Fibroblast of lung (primary cell): ENCODE measurements at regions not wholly inside any gene's neighbourhood (a gene's known extent, or its start where the extent isn't known, plus 50 kb on each side); places are given as distances from the start of the nearest gene placed in this dataset.

ENCODE experiments used
- DNase-seq, 2 donors: peaks; one replicate each; pipeline versions ENCODE4 v3.0.0 to v3.0.0-alpha.2; 2010; ENCODE audit warnings: low read depth in 2 of 2
- H2AFZ ChIP-seq: 2 replicates; pipeline ENCODE4 v1.5.1; 2012; ENCODE audit warnings: low read length, control low read depth, inconsistent platforms
- H3K27ac ChIP-seq: 2 replicates; pipeline ENCODE4 v1.5.1; 2011; ENCODE audit warnings: low read length, control low read depth; ENCODE audit not compliant: insufficient read depth
- H3K27me3 ChIP-seq: 2 replicates; pipeline ENCODE4 v1.5.1; 2011; ENCODE audit warnings: mild to moderate bottlenecking, low read length; ENCODE audit not compliant: control insufficient read depth, insufficient read depth
- H3K36me3 ChIP-seq: 2 replicates; pipeline ENCODE4 v1.5.1; 2011; ENCODE audit warnings: low read length; ENCODE audit not compliant: control insufficient read depth, insufficient read depth
- H3K4me1 ChIP-seq: 2 replicates; pipeline ENCODE4 v1.5.1; 2011; ENCODE audit warnings: low read length; ENCODE audit not compliant: control insufficient read depth, insufficient read depth; ENCODE audit errors: extremely low read depth
- H3K4me2 ChIP-seq: 2 replicates; pipeline ENCODE4 v1.5.1; 2011; ENCODE audit warnings: low read length, control low read depth; ENCODE audit not compliant: insufficient read depth; ENCODE audit errors: extremely low read depth
- H3K4me3 ChIP-seq, 4 experiments: fragments of 200-600 bp in 1 of 4; sonication (generic) in 1 of 4; replicated peaks in 1 of 4; 2 replicates each; pipeline ENCODE4 v1.5.1; 2011 to 2016; ENCODE audit warnings: low read length in 4 of 4, low read depth in 3 of 4, mild to moderate bottlenecking in 3 of 4, control low read depth in 2 of 4, inconsistent platforms in 1 of 4, mixed read lengths in 1 of 4; ENCODE audit not compliant: insufficient read depth in 1 of 4; ENCODE audit errors: control extremely low read depth in 1 of 4
- H3K79me2 ChIP-seq: 2 replicates; pipeline ENCODE4 v1.5.1; 2012; ENCODE audit warnings: mild to moderate bottlenecking, low read length, inconsistent platforms; ENCODE audit not compliant: control insufficient read depth, insufficient read depth
- H3K9ac ChIP-seq: 2 replicates; pipeline ENCODE4 v1.5.1; 2011; ENCODE audit warnings: mild to moderate bottlenecking, low read length, control low read depth; ENCODE audit not compliant: insufficient read depth
- H3K9me3 ChIP-seq: 2 replicates; pipeline ENCODE4 v1.5.1; 2012; ENCODE audit warnings: low read depth, low read length; ENCODE audit not compliant: control insufficient read depth, insufficient read depth
- H4K20me1 ChIP-seq: 2 replicates; pipeline ENCODE4 v1.5.1; 2011; ENCODE audit warnings: low read length; ENCODE audit not compliant: control insufficient read depth, insufficient read depth; ENCODE audit errors: extremely low read depth
- CTCF ChIP-seq, 2 donors: IDR thresholded peaks in 1 of 2; conservative IDR thresholded peaks in 1 of 2; 1 replicate in 1 of 2; 2 replicates in 1 of 2; pipeline ENCODE4 v1.5.1; 2011 to 2012; ENCODE audit warnings: low read length in 2 of 2, control low read depth in 1 of 2, inconsistent platforms in 1 of 2, low read depth in 1 of 2, mild to moderate bottlenecking in 1 of 2
- EZH2 ChIP-seq: IDR thresholded peaks from 2 replicates; pipeline ENCODE4 v1.5.1; 2012; ENCODE audit warnings: low read length, control low read depth, mild to moderate bottlenecking; ENCODE audit errors: missing control alignments

- Histone ChIP-seq H3K9me3 (no peaks in the 10 kb centered on the region), H3K4me3 (no peak overlapping the region), H2AFZ (no peak overlapping the region), H3K27ac (no peak overlapping the region), H4K20me1 (no peaks in the 10 kb centered on the region), H3K4me1 (no peaks in the 10 kb centered on the region), H3K9ac (no peak overlapping the region), H3K27me3 (no peaks in the 10 kb centered on the region), H3K79me2 (no peaks in the 10 kb centered on the region), H3K4me2 (no peak overlapping the region), H3K36me3 (no peaks in the 10 kb centered on the region)
- no peak for TF ChIP-seq EZH2
- TF ChIP-seq CTCF (conservative IDR thresholded peaks at IDR 0.05 in 1 of 2, IDR thresholded peaks at IDR 0.05 in 1 of 2; ENCODE audit: low read depth in 1 of 2, low read length in 2 of 2) = no peak
- DNase-seq = no peak
These were observed 492.5 kb upstream of the TSHZ3 start for GRCh38 chr19:31841755-31842154.

- no peaks in the 10 kb centered on the region for H3K4me1 ChIP-seq
- no peaks in the 10 kb centered on the region for H3K79me2 ChIP-seq
- H3K4me3 ChIP-seq = no peak overlapping the region
- TF ChIP-seq EZH2 (no peak), CTCF (conservative IDR thresholded peaks at IDR 0.05 in 1 of 2, IDR thresholded peaks at IDR 0.05 in 1 of 2; ENCODE audit: low read depth in 1 of 2, low read length in 2 of 2) (no peak)
- no peak overlapping the region for H3K4me2 ChIP-seq
- H4K20me1 ChIP-seq = no peaks in the 10 kb centered on the region
- no peak for DNase-seq
- H3K9me3 ChIP-seq = no peaks in the 10 kb centered on the region
- no peak overlapping the region for H3K9ac ChIP-seq
- H3K36me3 ChIP-seq = no peaks in the 10 kb centered on the region
- no peak overlapping the region for H2AFZ ChIP-seq
- H3K27ac ChIP-seq = no peak overlapping the region
- no peaks in the 10 kb centered on the region for H3K27me3 ChIP-seq
These were observed 482.3 kb upstream of the ZNF507 start for GRCh38 chr19:31863122-31863521.

- DNase-seq = no peak
- TF ChIP-seq EZH2 (no peak), CTCF (conservative IDR thresholded peaks at IDR 0.05 in 1 of 2, IDR thresholded peaks at IDR 0.05 in 1 of 2; ENCODE audit: low read depth in 1 of 2, low read length in 2 of 2) (no peak)
These were observed 471.1 kb upstream of the ZNF507 start for GRCh38 chr19:31874313-31874712.

More at GRCh38 chr19:31874313-31874712, 471.1 kb upstream of the ZNF507 start:
- no peaks in the 10 kb centered on the region for H3K27me3 ChIP-seq
- H2AFZ ChIP-seq = no peak overlapping the region
- H3K9me3 ChIP-seq = no peaks in the 10 kb centered on the region
- H4K20me1 ChIP-seq = no peaks in the 10 kb centered on the region
- H3K4me2 ChIP-seq = no peak overlapping the region
- H3K79me2 ChIP-seq = no peaks in the 10 kb centered on the region
- no peaks in the 10 kb centered on the region for H3K4me1 ChIP-seq
- no peak overlapping the region for H3K27ac ChIP-seq
- no peaks in the 10 kb centered on the region for H3K36me3 ChIP-seq
- no peak overlapping the region for H3K9ac ChIP-seq
- H3K4me3 ChIP-seq = no peak overlapping the region
